UCSD-AML1 (cell line): ENCODE measurements at regions not wholly inside any gene's neighbourhood (a gene's known extent, or its start where the extent isn't known, plus 50 kb on each side); places are given as distances from the start of the nearest gene placed in this dataset.

ENCODE experiments used
- DNase-seq: peaks from one replicate; lab custom pipeline; 2025; ENCODE audit not compliant: unreplicated experiment; lab: John Stamatoyannopoulos, UW

DNA sequence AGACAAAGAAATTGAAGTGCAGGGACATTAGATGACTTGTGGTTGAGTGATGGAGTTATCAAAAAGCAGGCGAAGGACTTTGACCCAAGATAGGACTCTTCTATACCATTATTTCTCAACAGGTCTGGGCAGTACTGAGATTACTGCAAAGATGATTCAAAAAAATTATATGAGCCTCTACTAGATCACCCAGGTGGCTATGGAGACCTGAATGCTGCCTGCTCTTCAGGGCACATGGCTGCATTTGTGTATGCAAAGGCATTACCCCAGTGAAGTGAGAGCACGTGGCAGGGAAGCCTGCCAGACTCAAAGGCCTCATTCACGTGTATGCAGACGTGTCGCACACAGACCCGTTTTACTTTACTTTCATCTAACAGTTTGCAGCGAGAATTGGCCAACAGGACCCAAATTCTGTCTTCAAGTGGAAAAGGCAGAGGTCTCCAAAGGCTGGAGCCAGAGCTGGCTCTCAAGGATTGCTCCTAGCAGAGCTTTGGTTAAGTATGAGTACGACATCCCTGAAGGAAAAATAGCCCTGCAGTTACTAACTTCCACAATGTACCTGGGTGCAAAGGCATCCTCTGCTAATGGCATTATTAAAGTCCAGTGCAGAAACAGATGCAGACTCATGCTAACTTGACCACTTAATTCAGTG, 113.8 kb upstream of the ARMC2 start:
- DNase-seq: no peak

GRCh38 chr6:108735310-108736001, 112.8 kb upstream of the ARMC2 start:
- no peak for DNase-seq

DNA sequence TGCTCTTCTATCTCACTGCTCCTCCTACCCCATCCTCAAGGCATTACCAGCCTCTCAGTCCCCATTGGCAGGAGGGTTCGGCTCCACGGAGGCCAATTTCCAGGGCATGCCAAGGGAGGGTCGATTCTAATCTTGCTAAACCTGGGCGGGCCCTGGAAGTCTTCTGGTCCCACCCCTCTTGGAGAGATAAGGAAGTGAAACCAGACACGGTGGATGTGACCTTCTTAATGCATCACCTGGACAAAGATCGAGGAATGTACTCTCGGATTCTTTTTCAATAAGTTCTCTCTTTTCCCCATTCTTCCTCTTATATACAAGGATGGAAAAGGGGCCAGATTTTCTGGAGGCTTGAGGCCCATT, 112.2 kb upstream of the ARMC2 start:
- no peak for DNase-seq

GRCh38 chr6:108736832-108737231, 111.4 kb upstream of the ARMC2 start:
- DNase-seq: peak; percentile 37

GRCh38 chr6:108737594-108738546, 110.4 kb upstream of the ARMC2 start:
- DNase-seq: no peak

- DNase-seq: peak; percentile 41
Observed at GRCh38 chr6:108738684-108739416, 109.4 kb upstream of the ARMC2 start.

DNA sequence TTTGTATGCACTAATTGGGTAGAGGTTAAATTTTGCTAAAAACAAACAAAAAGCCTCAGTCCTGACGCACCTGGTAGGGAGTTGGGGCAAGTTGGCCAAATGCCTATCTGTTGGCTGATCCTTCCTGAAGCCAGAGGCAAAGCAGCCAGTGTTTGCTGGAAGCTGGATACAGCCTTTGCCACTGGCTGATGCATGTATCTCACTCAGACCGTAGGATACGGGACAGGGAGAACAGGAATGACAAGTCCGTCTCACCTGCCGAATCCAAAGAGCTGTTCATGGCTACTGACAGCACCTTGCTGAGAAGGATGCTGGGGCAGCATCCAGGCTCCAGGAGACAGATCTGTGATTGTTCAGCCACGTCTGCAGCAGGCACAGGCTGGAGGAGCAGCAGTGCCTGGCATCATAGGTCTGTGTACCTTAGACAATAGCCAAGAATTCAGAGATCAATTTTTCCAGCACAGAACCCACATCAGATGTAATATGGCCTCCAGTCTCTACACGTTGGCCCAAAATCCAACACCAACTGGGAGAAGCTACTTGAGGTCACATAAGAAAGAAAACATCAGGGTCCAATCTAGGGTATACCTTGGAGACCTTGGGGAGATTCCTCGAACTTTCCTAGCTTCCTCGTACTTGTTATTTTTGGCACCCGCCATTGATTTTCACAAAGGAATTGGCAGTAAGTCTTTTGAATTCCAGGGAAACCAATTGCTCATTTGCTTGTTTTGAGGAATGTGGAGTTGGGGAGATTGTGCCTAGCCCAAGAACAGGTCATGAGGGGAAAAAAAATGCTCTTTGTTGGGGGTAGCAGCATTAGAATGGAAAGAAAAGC, 108.5 kb upstream of the ARMC2 start:
- DNase-seq: no peak

- no peak for DNase-seq
Observed at GRCh38 chr6:108741331-108741989, 106.8 kb upstream of the ARMC2 start.

DNA sequence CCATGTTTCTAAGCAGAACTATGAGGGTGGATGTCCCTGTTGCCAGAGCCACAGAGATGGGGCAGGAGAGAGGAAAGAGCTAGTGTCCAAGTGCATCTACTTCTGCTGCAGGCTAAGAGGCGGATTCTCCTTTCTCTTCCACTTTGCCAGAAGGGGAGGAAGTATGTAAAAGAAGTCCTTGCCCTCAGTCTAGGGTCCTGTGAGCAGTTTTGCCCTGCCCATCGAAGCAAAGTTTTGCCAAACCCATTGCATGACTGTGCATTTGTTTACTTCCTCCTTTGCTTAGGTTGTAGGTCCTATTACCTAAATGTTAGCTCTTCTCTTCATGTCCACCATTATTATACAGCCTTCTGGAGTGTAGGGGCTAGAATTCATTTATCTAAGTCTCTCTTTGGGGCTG, 106.2 kb upstream of the ARMC2 start:
- DNase-seq: peak; percentile 34

DNA sequence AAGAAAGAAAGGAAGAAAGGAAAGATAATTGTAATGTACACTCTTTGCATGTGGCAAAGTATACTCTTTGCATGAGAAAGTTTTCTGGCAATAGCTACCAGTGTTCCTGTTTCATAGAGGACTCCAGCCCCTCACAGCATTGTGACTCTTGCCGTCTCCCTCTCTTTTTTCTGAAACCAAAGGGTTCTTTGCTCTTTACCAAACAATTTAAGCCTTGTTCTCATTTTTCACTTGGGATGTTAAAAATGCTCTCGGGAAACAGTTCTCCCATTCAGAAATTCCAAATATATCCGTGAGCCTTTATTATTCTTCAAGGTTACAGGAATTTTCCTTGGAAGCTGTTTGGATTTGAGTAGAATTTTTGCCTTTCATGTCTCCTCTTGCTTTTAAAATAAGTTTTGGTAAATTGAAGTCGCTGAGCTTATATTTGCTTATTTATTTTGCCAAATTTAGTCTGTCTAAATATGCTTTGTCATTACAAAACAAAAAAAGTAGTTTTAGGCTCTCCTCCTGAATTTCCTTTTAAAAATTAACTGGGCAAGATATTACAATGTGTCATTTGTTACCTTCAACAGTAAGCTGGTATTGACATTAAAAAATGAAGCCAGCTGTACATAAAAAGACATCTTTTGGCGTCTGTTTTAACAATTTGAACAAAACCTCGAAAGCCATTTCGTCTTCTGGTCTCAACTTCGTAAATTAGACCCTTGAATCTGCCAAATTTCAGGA, 103.8 kb upstream of the ARMC2 start:
- DNase-seq: no peak

DNA sequence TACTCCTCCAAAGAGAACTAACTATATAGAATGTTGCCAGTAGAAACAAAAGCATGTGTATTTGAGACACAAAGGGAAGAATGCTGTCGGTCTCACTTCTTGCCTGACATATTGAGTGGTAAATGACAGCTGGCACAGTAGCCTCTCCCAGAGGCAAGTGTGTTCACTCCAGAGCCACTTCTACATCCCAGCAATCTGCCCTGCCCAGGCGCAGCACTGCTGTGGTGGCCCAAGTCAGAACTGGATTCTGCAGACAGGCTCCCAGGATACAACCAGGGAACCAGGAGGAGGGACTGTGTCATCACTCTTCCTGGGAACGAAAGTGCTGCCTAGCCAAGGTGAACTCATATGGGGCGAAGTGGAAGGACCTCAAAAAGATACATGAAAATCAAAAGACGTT, 103.2 kb upstream of the ARMC2 start:
- no peak for DNase-seq

DNA sequence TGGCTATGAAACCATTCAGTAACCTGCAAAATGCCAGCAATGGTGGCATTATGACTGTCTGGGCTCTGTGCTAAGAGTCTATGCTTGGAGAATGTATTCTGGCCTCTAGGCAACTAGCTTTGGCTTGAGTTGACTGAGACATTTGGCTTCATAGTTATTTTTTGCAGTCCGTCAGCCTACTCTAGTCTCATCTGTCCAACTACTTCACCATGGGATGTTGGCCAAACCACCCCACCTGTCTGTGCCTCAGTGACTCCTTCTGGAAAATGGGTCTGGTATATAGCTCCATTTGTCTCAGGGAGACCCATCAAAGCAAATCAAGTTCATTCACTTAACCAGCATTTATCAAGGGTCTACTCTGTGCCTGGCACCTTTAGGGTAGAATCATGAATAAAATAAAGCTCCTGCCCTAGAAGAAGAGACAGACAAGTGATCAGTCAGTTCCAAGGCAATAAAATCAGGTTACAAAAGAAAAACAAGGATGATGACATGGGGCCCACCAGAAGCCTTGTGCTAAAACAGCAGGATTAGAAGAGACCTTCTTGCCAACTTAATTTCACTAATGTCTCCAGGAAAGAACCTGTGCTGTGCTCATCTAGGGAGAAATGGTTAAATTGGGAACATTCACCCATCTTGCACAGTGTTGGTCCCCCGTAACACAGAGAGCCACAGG, 102.4 kb upstream of the ARMC2 start:
- DNase-seq: no peak

GRCh38 chr6:108746366-108746765, 101.9 kb upstream of the ARMC2 start:
- no peak for DNase-seq

GRCh38 chr6:108746836-108747575, 101.2 kb upstream of the ARMC2 start:
- DNase-seq: no peak

DNA sequence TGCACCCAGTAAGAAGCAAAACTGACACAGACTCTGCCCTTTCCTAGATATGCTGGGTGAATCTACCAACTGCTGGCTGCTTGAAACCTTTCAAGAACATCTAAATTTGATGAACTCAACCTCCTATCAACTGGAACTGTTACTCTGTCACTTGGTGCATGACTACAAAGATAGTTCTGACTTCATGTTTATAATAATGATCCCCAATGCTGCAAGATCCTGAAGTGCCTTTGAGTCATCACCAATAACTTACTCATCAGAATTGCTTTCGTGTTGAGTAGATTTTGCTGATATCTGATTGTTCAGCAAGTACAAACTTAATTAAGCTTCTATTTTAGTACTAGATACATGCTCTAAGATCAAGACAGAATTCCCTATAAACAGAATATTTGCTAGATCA, 100.2 kb upstream of the ARMC2 start:
- DNase-seq: no peak

- no peak for DNase-seq
Observed at GRCh38 chr6:108748959-108749358, 99.3 kb upstream of the ARMC2 start.

GRCh38 chr6:108750801-108751200, 97.4 kb upstream of the ARMC2 start:
- DNase-seq: no peak

- no peak for DNase-seq
Observed at GRCh38 chr6:108751282-108751681, 96.9 kb upstream of the ARMC2 start.
